Thyroid gland (tissue), 4 donors: ENCODE measurements at regions not wholly inside any gene's neighbourhood (a gene's known extent, or its start where the extent isn't known, plus 50 kb on each side); places are given as distances from the start of the nearest gene placed in this dataset.

Experiments used
- DNase-seq, 2 donors: peaks; one replicate each; pipeline ENCODE4 v3.0.0-alpha.2; 2019
- H3K27ac ChIP-seq, 3 donors: fragments of 200-600 bp; sonication (generic); 1 replicate in 2 of 3; 2 replicates in 1 of 3; pipeline ENCODE4 v1.5.1; 2016 to 2019; ENCODE audit warnings: mild to moderate bottlenecking in 1 of 3, moderate library complexity in 1 of 3
- H3K27me3 ChIP-seq: fragments of 200-600 bp; sonication (generic); one replicate; pipeline ENCODE4 v1.5.1; 2019
- H3K36me3 ChIP-seq, 2 donors: fragments of 200-600 bp; sonication (generic); one replicate each; pipeline ENCODE4 v1.5.1; 2016 to 2019
- H3K4me1 ChIP-seq, 2 donors: fragments of 200-600 bp; sonication (generic); one replicate each; pipeline ENCODE4 v1.5.1; 2017 to 2019
- H3K4me3 ChIP-seq, 3 donors: fragments of 200-600 bp; sonication (generic); replicated peaks in 1 of 3; 1 replicate in 2 of 3; 2 replicates in 1 of 3; pipeline ENCODE4 v1.5.1; 2016; ENCODE audit warnings: mild to moderate bottlenecking in 1 of 3
- H3K9me3 ChIP-seq: fragments of 200-600 bp; sonication (generic); one replicate; pipeline ENCODE4 v1.5.1; 2017
- POLR2A ChIP-seq, 2 donors: fragments of 450-650 bp; IDR thresholded peaks; one replicate each; pipeline ENCODE4 v1.6.1; 2017; ENCODE audit warnings: antibody characterized with exemption in 2 of 2, mild to moderate bottlenecking in 2 of 2, moderate library complexity in 1 of 2
- WGBS, 2 donors: methylation state at CpG; one replicate each; pipeline ENCODE4 v1.1.5; 2017; 5-methylcytosine and 5-hydroxymethylcytosine counted together
- intact Hi-C: fragments of 100-400 bp; cut with DNase I; formaldehyde crosslinking; loops from one replicate; pipeline ENCODE4 v1.15.1; 2023
- TF ChIP-seq, protein P1 (sequence below), 6 experiments: fragments of 200-600 bp in 3 of 6; fragments of 450-650 bp in 3 of 6; sonication (generic) in 3 of 6; IDR thresholded peaks; one replicate each; pipeline ENCODE4 v1.5.1; 2016 to 2019; ENCODE audit warnings: antibody characterized with exemption in 6 of 6, mild to moderate bottlenecking in 2 of 6, inconsistent platforms in 1 of 6, moderate library complexity in 1 of 6

DNA sequence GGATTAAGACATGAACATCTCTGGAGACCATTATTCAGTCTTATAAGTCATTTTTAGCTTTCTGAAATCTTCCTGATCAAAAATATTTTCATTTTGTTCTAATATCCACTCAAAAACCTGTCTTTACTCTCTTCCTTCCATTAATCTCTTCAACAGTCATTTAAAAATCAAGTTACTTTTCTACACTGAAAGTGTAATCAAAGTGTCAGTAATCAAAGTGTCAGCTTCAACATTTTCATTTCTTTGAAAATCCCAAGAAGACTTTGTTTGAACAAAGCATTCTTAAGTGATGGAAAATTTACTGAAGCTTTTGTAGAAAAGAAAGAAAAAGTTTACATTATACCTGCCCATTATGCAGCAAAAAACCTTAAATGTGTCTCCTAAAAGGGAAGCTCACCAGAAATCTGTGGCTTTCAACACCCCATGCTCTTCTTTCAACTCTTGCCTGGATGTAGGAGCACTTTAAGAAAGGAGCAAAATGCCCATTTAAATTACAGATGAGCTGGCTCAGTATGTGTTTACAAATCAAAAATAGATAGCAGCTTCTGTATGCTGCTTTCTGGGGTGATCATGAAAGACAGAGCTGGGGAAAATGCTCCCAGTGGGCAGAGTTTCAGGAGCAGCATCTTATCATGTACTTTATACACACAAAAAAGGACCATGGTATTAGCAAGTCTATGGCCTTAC is 260.8 kb upstream of the NCAM2 start:
- DNase-seq: no peak
- Histone ChIP-seq H3K4me3 (no peak overlapping the region), H3K27ac (no peak overlapping the region), H3K27me3 (no peaks in the 10 kb centered on the region), H3K4me1 (no peaks in the 10 kb centered on the region), H3K9me3 (no peaks in the 10 kb centered on the region), H3K36me3 (no peaks in the 10 kb centered on the region)
- TF ChIP-seq, protein P1, sequence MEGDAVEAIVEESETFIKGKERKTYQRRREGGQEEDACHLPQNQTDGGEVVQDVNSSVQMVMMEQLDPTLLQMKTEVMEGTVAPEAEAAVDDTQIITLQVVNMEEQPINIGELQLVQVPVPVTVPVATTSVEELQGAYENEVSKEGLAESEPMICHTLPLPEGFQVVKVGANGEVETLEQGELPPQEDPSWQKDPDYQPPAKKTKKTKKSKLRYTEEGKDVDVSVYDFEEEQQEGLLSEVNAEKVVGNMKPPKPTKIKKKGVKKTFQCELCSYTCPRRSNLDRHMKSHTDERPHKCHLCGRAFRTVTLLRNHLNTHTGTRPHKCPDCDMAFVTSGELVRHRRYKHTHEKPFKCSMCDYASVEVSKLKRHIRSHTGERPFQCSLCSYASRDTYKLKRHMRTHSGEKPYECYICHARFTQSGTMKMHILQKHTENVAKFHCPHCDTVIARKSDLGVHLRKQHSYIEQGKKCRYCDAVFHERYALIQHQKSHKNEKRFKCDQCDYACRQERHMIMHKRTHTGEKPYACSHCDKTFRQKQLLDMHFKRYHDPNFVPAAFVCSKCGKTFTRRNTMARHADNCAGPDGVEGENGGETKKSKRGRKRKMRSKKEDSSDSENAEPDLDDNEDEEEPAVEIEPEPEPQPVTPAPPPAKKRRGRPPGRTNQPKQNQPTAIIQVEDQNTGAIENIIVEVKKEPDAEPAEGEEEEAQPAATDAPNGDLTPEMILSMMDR (IDR thresholded peaks at IDR 0.05): no peak
- TF ChIP-seq POLR2A (IDR thresholded peaks at IDR 0.05): no peak
- intact Hi-C loops: no loop called here

DNA sequence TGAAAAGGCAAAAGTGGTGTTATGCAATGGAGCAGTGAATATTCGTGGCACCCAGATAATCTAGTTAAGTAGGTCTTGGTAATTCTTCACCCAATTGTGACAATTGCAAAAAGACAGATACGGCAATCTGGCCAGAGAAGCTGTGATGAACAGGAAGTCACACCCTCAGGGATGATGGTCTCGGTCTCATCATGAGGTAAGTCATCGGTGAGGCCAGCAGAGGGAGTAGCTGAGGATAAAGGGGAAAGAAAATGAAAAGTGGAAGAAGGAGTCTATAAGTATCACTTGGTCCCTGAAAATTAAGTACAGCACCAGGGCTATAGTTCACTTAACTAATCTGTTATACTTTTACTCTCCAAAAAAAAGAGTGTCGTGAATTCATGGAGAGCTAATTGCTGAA is 258.8 kb upstream of the NCAM2 start:
- Histone ChIP-seq H3K36me3 (no peaks in the 10 kb centered on the region), H3K4me1 (no peaks in the 10 kb centered on the region)
- 81 to 84% methylated on average over 5 of the region's 5 CpGs for WGBS, 2 donors

DNA sequence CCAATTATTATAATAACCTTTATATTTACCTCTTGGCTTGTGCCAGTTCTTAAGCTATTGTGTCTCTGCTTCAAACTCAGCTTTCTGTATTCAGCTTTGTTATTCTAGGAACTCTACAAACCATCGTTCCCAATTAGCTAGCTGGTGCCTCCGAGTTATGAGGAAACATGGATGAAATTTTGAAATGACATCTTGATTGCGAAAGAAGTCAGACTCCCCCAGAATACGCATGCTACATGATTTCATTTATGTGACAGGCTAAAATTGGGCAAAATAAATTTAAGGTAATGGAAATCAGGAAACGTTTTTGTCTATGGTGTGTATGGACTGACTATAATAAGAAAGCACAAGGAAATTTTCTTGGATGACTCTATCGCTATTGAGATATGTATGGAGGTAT is 256.8 kb upstream of the NCAM2 start:
- no peak overlapping the region for H3K4me3 ChIP-seq
- DNase-seq: no peak
- H3K27ac ChIP-seq: no peak overlapping the region
- H3K4me1 ChIP-seq: no peaks in the 10 kb centered on the region
- H3K36me3 ChIP-seq: no peaks in the 10 kb centered on the region
- H3K27me3 ChIP-seq: no peaks in the 10 kb centered on the region
- intact Hi-C loops: no loop called here
- no peaks in the 10 kb centered on the region for H3K9me3 ChIP-seq
- TF ChIP-seq, protein P1 (IDR thresholded peaks at IDR 0.05): no peak
- TF ChIP-seq POLR2A (IDR thresholded peaks at IDR 0.05): no peak
- WGBS, 2 donors: 87 to 89% methylated on average over 6 of the region's 6 CpGs

More for the DNA sequence above, 258.8 kb upstream of the NCAM2 start:
- H3K9me3 ChIP-seq: no peaks in the 10 kb centered on the region
- H3K27ac ChIP-seq: no peak overlapping the region
- no peak for TF ChIP-seq POLR2A (IDR thresholded peaks at IDR 0.05)
- TF ChIP-seq, protein P1 (IDR thresholded peaks at IDR 0.05): no peak
- no peak overlapping the region for H3K4me3 ChIP-seq
- DNase-seq: no peak
- intact Hi-C loops: no loop called here
- H3K27me3 ChIP-seq: no peaks in the 10 kb centered on the region

DNA sequence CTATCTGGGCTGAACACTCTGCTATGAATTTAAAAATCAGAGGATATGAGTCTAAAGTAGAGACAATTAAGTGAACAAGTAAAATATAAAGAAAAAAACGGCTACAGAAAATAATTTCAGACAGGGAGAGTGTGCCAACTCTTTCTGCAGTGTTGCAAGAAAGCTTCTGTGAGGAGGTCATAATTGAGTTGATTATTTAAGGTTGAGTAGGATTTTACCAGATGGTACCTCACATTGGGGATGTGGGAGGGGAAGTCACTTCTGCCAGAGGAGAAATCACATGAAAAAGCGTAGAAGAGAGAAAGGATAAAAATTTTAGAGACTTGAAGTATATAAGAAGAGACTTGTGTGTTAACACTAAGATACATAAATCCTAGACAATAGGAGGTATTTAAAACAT is 238.0 kb upstream of the NCAM2 start:
- intact Hi-C loops: no loop called here
- no peaks in the 10 kb centered on the region for H3K27me3 ChIP-seq
- 73 to 78% methylated on average over 2 of the region's 2 CpGs for WGBS, 2 donors
- H3K36me3 ChIP-seq: no peaks in the 10 kb centered on the region
- H3K27ac ChIP-seq: no peak overlapping the region
- no peaks in the 10 kb centered on the region for H3K9me3 ChIP-seq
- TF ChIP-seq, protein P1 (IDR thresholded peaks at IDR 0.05): no peak
- TF ChIP-seq POLR2A (IDR thresholded peaks at IDR 0.05): no peak
- no peak for DNase-seq
- no peak overlapping the region for H3K4me3 ChIP-seq
- H3K4me1 ChIP-seq: no peaks in the 10 kb centered on the region

DNA sequence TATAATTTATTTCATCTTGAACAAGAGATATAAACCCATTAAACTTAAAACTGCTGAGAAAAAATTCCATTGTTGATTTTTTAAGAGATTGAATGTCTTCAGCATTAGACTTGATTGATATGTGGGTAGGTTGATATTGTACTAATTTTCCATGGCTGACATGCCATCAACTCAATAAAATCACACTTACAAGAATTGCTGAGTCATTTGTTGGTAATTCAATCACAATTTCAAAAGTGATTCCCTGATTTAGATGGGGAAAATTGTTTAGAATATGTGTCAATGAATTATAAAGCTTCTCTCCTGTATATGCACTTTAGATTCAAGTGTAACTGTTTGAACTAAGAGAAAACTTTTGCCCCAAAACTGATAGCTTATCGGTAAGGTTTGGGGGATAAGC is 223.5 kb upstream of the NCAM2 start:
- 87 to 97% methylated on average over 1 of the region's 1 CpG for WGBS, 2 donors
- H3K27ac ChIP-seq: no peak overlapping the region
- TF ChIP-seq, protein P1 (IDR thresholded peaks at IDR 0.05): no peak
- TF ChIP-seq POLR2A (IDR thresholded peaks at IDR 0.05): no peak
- DNase-seq: no peak
- no peaks in the 10 kb centered on the region for H3K36me3 ChIP-seq
- no peaks in the 10 kb centered on the region for H3K4me1 ChIP-seq
- intact Hi-C loops: no loop called here
- H3K9me3 ChIP-seq: no peaks in the 10 kb centered on the region
- H3K27me3 ChIP-seq: no peaks in the 10 kb centered on the region
- no peak overlapping the region for H3K4me3 ChIP-seq
